VCaP (cell line): ENCODE measurements at regions not wholly inside any gene's neighbourhood (a gene's known extent, or its start where the extent isn't known, plus 50 kb on each side); places are given as distances from the start of the nearest gene placed in this dataset.

Source experiments
- H3K27ac ChIP-seq: fragments of 450-650 bp; 2 replicates; pipeline ENCODE4 v1.5.1; 2017
- TF ChIP-seq, protein P1 (sequence below): fragments of 450-650 bp; conservative IDR thresholded peaks from 2 replicates; pipeline ENCODE4 v1.5.1; 2017; ENCODE audit warnings: mild to moderate bottlenecking, moderate library complexity

DNA sequence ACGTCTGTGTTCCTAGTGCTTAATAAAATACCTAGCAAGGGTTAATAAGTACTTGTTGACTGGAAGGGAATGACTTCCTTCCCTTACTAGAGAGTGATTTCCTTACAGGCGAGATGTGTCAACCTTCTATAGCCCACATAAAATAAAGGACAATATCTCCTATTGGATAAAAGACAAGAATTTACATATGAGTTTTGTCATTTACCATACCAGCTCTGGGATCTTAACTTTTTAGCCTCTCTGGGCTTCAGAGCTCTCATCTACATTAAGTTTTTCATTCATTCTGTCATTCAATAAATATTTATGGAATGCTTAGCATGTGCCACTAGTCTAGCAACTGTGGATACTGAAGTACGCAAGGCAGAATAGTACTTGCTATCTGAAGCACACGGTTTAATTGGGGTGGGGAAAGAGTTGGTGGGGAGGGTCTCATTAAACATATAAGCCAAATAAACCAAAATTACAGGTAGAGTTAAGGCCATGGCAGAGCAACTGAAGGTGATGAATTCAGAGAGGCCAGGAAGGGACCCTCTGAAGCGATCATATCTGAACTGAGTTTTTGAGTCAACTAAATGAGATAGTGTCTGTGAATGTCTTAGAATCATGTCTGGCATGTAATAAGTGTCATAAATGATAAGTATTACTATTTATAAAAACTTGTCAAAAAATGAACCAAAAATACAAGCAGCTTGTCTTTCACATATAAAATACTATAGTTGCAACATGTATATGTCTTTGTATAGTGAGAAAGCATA is 91.6 kb upstream of the BMP2K start:
- no peak overlapping the region for H3K27ac ChIP-seq
- TF ChIP-seq, protein P1, sequence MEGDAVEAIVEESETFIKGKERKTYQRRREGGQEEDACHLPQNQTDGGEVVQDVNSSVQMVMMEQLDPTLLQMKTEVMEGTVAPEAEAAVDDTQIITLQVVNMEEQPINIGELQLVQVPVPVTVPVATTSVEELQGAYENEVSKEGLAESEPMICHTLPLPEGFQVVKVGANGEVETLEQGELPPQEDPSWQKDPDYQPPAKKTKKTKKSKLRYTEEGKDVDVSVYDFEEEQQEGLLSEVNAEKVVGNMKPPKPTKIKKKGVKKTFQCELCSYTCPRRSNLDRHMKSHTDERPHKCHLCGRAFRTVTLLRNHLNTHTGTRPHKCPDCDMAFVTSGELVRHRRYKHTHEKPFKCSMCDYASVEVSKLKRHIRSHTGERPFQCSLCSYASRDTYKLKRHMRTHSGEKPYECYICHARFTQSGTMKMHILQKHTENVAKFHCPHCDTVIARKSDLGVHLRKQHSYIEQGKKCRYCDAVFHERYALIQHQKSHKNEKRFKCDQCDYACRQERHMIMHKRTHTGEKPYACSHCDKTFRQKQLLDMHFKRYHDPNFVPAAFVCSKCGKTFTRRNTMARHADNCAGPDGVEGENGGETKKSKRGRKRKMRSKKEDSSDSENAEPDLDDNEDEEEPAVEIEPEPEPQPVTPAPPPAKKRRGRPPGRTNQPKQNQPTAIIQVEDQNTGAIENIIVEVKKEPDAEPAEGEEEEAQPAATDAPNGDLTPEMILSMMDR = no peak

DNA sequence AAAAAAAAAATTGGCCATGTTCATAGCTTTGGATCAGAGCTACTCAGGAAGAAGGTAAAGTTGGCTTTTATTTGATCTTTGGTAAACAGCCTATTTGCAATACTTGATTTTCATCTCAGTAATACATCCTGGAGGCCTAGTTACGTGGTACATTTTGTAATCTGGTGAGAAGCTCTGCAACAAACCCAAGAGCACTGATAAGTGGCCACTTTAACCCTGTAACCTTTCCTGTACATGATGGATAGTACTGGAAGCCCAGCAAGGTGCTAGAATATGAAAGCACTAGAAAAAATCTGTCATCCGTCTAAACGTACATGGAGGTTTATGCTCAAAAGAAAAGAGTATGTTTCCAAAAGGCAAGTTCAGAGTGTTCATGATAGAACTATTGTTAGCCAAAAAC is 88.3 kb upstream of the BMP2K start:
- TF ChIP-seq, protein P1 = no peak
- H3K27ac ChIP-seq = peak overlapping the region; percentile 46

DNA sequence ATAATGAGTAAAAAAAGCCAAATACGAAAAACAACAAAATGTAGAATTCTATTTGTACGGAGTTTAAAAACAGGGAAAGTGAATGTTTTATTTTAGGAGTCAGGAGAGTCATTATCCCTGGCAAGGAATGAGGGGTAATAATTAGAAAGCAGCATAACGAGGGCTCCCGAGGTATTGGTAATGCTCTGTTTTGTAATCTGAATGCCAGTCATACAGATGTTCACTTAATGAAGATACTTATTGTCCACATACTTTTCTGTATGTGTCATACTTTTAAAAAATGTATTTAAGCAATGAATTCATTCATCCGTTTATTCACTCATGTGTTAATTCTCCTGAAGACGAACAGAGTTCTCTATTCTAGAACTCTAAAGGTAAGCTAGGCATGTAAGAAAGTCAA is 87.8 kb upstream of the BMP2K start:
- TF ChIP-seq, protein P1 = no peak
- peak overlapping the region; percentile 46 for H3K27ac ChIP-seq

DNA sequence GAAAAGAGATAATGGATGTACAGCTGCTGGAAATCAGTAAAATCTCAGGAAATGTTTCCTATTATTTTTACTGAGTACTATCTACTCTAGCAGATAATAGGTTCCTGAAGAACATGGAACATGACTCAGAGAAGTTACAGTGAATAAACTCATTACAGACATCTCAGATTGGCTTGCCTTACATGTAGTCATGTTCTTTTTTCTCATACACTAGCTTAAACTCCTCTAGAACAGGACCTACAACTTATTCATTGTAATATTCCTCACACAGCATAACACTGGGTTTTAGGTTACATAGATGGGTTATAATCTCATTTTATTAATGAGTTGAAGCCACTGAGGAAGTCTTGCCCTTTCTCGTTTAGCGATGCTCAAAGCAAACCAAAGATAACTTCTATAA is 86.9 kb upstream of the BMP2K start:
- no peak overlapping the region for H3K27ac ChIP-seq
- TF ChIP-seq, protein P1 = no peak

DNA sequence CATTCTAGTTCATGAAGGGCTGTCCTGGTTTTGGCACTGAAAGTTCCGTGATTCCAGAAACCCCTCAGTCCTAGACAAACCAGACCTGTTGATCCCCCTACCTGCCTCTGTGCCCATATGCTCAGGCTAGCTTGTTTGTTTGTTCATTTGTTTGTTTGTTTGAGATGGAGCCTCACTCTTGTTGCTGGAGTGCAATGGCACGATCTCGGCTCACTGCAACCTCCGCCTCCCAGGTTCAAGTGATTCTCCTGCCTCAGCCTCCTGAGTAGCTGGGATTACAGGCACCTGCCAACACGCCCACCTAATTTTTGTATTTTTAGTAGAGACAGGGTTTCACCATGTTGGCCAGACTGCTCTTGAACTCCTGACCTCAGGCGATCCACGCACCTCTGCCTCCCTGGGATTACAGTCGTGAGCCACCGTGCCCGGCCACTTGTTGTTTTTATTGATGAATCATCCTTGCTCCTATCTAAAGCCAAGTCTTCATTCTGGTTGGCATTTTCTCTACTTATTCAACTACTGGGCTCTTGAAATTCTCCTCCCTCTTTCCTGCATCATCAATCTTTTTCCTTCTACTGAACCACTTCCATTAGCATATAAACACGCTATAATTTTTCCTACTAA is 86.3 kb upstream of the BMP2K start:
- H3K27ac ChIP-seq = no peak overlapping the region
- TF ChIP-seq, protein P1 = no peak

DNA sequence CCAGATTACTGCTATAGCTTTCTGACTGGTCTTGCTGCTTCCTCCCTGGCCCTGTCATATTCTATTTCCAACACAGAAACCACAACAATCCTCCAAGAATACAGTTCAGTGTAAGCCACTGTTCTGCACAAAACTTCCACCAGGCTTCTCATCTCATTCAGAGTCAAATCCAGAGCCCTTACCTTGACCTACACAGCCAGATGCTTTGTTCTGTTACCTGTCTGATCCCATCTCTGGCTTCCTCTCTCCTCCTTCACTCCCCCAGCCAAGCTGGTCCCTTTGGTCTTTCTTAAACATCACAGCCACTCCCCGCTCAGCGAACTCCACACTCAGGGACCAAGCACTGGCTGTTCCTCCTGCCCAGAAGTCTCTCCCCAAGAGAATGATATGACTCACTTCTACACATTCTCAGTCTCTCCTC is 84.8 kb upstream of the BMP2K start:
- H3K27ac ChIP-seq = no peak overlapping the region
- TF ChIP-seq, protein P1 = no peak

DNA sequence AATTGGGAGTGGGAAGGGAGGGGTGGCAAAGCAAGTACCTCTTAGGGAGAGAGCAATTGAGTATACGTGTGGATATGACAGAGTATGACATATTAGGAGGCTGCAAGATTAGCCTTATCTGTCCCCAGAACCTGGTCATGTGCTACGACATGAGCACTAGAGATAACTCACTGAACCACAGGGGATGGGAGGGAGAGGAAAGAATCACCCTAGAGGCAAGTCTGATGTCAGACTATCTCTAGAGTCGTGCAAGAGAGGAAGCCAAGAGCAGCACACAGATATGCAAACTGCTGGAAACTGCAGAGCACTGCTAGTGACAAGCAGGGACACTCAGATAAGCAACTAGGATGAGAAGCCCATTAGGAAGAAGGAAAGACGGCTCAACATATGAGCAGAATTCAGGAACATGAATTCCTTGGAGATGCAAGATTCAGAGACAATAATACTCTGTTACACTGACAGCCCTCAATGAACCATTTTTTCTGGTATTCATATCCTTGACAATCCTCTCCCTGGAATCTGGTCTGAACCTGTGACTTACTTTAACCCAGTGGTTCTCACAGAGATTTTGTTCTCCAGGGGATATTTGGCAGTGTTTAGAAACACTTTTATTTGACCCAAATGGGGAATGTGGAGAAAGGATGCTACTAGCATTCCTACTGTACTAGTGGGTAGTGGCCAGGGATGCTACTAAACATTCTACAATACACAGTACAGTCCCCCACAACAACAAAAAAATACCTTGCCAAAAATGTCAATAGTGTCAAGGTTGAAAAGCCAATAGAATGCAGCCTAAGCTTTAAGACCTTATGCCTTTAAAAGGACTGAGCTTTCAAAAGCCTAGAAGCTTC is 84.0 kb upstream of the BMP2K start:
- H3K27ac ChIP-seq = no peak overlapping the region
- TF ChIP-seq, protein P1 = no peak
